EL (cell line): ENCODE measurements at regions not wholly inside any gene's neighbourhood (a gene's known extent, or its start where the extent isn't known, plus 50 kb on each side); places are given as distances from the start of the nearest gene placed in this dataset.

ENCODE experiments used
- DNase-seq: peaks from one replicate; pipeline ENCODE4 v3.0.0-alpha.2; 2016

DNA sequence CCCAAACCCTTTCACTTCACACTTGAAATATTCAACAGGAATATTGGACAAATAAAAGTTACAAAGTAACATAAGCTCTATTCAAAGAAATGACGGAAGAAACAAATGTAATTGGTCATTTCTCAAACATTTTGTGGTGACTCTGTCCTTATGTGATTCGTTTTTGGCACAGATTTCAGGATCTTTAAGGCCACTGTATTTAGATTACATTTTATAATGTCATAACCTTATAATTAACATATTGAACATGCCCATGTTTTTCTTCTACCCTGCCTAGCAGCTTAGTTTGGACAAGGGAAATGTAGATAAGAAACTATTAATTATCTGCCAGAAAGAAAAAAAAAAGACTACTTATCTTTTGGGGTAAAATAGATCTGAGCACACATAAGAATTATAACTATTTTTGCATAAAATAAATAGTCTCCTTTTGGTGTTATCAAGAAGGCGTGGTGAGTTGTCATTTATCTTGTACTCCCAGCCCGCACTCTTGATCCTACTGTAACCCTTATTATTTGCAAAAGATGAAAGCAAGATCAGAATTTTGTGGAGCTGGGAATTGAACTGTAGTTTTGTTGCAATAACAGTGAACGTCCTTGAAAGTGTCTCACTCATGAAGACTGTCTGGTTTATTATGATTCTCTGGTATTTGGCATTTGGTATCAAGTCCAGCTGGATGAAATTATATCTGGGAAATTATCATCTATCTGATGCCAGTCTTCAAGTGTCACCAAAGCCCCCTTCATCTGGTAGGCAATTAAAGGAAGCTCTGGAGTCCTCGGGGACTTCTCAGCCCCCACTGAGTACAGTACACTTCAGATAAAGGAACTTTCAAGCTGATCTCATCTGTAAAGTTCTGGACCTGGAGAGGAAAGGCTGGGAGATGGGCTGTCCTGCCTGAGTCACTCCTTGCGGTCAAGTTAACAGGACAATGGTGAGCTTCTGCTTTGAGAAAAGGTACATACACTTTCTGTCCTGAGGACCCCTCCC, 175.7 kb upstream of the INHBA start:
- peak; percentile 60 for DNase-seq

GRCh38 chr7:41877118-41877517, 174.2 kb upstream of the INHBA start:
- DNase-seq = no peak

DNA sequence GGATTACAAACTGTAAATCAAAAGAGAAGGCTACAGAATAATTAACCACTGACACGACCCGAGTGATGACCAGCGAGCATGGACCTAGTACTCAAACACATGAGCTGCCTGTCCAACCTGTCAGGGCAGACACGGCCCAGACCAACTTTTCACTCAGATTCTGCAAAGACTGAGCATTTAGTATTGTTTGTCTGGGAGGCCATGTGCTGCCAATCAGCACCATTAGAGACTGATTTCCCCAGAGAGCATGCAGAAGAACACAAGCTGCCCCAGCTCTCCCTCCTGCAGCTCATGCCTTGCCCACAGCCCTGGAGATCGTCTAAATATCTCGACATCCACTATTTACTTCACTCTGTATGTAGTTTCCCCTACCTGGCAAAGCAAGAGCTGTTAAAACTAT, 172.6 kb upstream of the INHBA start:
- no peak for DNase-seq

GRCh38 chr7:41874201-41874785, 171.4 kb upstream of the INHBA start:
- no peak for DNase-seq

DNA sequence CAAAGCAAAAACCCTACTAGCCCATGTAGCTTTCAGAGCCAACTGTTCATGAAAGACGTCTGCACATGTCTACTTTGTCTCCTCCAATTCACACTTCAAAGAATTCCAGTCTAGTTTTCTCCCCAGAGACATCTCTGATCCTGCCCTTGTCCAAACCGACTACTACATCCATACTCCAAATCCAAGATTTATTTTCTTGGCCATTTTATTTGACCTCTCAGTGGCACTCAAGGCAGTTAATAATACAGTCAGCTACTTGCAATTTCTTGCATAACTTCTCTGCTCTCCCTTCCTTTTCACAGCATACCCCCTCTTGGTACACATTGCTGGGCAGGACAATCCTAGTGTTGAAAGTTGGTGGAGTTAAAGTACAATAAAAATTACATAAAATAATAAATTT, 170.9 kb upstream of the INHBA start:
- peak; percentile 50 for DNase-seq

- no peak for DNase-seq
Measured at GRCh38 chr7:41872966-41873365, 170.1 kb upstream of the INHBA start.

- peak; percentile 38 for DNase-seq
Measured at GRCh38 chr7:41870461-41871138, 167.7 kb upstream of the INHBA start.

DNA sequence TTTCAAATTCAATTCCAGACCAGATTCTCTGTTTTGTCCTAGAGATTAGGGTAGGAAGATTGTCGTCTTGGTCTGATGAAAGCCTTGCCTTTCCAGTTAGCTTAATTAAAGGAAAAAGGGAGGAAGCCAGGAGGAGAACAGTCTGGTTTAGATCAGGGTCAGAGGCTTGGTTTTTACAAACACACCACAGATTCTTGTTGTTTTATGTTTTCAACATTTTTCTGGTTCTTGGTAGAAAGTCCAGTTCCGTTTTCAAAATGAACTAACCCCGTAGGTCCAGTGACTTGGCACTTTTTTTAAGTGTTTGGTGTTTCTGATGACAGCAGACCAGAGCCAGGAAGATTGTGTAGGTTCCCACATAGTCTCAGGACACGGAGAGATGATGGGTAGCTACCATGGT, 167.1 kb upstream of the INHBA start:
- no peak for DNase-seq

DNA sequence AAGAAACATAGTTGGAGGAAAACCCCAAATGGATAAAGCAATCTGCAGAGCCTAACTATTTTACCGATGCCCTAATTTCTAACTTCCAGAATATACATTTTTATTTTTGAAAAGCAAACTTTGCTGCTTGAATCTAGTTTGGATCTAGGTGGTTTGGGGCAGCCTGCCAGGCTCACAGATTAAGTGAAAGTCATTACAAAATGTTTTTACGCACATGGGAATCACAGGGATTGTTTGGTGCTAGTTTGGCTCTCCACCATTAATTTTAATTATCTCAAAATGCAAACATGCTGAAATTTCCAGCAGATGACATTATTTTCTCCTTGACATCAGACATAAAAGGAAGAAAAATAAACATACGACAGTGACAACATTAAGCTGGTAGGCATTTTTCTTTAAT, 166.7 kb upstream of the INHBA start:
- DNase-seq = peak; percentile 29

GRCh38 chr7:41869091-41869490, 166.2 kb upstream of the INHBA start:
- DNase-seq = peak; percentile 81

- no peak for DNase-seq
Measured at GRCh38 chr7:41867639-41868280, 164.9 kb upstream of the INHBA start.

DNA sequence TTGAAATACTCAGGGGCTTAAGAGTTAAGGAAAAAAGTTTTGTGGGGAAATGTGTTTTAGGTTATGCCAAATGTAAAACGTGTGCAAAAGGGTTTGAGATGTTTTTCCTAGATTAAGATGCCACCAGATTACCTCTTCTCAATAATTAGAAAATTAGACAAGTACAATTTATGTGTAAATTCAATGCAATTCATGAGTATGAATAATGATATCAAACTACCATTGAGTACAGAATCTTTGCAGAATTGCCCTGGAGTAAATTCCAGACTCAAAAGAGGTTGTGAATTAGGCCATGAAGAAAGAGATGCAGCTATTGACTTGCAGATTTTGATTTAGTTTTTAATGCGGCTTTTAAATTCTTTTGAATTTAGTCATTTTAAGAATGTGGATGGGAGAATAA, 159.4 kb upstream of the INHBA start:
- no peak for DNase-seq

- DNase-seq = no peak
Measured at GRCh38 chr7:41861642-41862041, 158.8 kb upstream of the INHBA start.

GRCh38 chr7:41858201-41858600, 155.3 kb upstream of the INHBA start:
- DNase-seq = no peak

DNA sequence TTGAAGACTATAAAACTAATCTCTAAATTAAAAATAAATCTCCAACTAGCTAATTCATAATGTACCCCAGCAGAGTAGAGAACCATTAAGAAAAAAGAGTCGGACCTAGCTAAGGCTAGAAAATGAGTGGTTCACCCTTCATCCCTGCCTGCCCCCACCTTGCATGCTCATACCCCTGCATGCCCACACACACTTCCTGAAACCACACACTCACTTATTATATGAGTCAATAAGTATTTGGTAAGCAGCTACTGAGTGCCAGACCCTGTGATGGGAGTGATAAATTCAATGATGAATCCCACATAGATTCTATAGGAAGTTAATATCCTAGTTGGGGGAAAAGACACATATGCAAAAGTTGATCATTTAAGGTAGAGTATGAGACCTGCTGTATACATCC, 152.9 kb upstream of the INHBA start:
- DNase-seq = no peak

GRCh38 chr7:41847606-41848005, 144.7 kb upstream of the INHBA start:
- no peak for DNase-seq

DNA sequence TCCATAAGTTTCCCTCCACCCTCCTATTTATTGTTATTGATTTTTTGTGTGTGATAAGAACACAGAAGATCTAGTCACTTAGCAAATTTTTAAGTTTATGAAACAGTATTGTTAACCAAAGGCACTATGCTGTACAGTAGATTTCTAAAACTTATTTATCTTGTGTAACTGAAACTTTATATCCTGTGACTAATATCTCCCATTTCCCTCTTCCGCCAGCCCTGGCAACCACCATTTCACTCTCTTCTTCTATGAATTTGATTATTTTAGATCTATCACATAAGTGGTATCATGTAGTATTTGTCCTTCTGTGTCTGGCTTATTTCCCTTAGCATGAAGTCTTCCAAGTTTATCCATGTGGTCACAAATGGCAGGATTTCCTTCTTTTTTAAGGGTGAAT, 144.3 kb upstream of the INHBA start:
- no peak for DNase-seq

- DNase-seq = no peak
Measured at GRCh38 chr7:41842956-41843355, 140.1 kb upstream of the INHBA start.

- DNase-seq = no peak
Measured at GRCh38 chr7:41837916-41838315, 135.0 kb upstream of the INHBA start.

GRCh38 chr7:41835976-41836530, 133.2 kb upstream of the INHBA start:
- no peak for DNase-seq

DNA sequence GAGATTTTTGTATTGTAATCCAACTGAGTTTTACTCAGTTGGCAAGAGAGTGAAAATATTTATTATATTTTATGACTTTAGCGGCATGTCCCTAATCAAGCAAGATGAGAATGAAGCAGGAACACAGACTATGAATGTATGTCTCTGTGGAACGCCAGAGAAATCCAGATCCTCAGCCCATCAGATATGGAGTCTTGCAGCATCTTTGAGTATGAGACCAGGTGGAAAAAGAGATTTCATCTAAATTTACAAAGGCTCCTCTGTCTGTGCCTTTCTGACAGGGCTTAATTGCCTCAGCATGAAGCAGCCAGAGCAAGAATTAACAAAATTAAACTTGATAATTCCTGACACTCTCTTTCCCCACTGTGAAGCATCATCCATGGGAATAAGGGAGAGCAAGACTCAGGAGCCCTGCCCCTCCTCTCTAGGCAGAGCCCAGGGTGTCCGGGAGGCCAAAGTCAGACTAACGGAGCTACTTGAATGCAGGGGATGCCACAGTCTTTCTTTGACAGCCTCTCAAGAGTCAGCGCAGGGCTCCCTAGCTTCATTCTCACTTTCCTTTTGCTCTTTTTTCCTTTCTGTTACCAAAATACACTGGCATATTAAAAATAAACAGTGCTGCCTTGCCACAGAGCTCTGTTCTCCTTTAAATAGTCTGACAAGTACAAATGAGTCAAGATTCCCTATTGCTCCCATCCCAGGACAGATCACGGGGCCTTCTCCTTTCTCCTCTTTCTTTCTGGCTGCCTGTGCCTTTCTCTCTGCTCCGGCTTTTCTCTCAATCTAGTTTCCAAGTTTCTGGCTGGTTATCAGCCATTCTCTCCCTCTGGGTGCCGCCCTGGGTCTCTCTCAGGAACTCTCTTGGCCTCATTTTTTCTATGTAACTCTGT, 132.2 kb upstream of the INHBA start:
- DNase-seq = no peak

DNA sequence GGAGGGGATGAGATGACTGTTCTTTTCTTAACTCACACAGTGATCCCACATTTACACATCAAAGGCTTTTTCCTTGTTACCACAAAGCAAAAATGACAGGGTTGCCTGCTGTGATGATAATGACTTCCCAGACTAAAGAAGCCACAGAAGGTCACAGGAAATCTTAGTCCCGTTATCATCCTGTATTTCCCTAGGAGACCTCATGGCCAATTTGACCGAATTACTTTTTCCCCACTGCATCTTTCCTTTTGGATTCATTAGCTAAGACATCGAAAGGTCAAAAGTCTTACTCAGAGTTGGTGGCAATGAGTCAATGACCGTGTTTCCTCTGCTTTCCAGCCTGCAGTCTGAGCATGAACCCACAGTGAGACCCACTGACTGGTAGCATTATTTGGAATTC, 130.1 kb upstream of the INHBA start:
- peak; percentile 35 for DNase-seq
